Keratinocyte (primary cell): ENCODE measurements at regions not wholly inside any gene's neighbourhood (a gene's known extent, or its start where the extent isn't known, plus 50 kb on each side); places are given as distances from the start of the nearest gene placed in this dataset.

Experiments used
- CTCF ChIP-seq, 3 experiments: IDR thresholded peaks in 1 of 3; conservative IDR thresholded peaks in 1 of 3; optimal IDR thresholded peaks in 1 of 3; 2 replicates in 2 of 3; 3 replicates in 1 of 3; pipeline versions ENCODE3 to v1.5.1; 2011; ENCODE audit warnings: low read length in 3 of 3, mild to moderate bottlenecking in 3 of 3, moderate library complexity in 2 of 3, control low read depth in 1 of 3, inconsistent platforms in 1 of 3; ENCODE audit not compliant: insufficient read depth in 2 of 3; ENCODE audit errors: extremely low read depth in 1 of 3
- EZH2 ChIP-seq: IDR thresholded peaks from one replicate; pipeline ENCODE4 v1.6.1; 2012; ENCODE audit warnings: inconsistent platforms, mild to moderate bottlenecking, low read length, moderate library complexity

DNA sequence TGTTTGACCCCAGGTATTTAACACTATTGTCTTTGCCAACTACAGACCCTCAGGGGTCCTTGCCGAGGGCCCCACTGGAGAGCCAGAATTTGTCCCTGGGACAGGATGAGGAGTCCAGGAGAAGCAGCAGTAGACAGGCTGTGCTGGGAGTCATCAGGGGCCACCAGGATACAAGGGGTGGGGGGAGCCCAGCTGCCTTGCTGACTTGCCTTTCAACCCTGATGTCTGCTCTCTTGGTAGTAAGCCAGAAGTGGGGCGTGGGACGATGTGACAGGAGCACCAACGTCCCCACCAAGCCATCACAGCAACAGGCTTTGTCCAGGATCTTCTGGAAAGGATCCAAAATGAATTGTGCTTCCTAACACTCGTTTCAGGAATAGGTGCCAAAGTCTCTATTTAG lies 62.4 kb upstream of the CDCA7L start:
- TF ChIP-seq CTCF (optimal IDR thresholded peaks at IDR 0.05 in 1 of 3, IDR thresholded peaks at IDR 0.05 in 1 of 3, conservative IDR thresholded peaks at IDR 0.05 in 1 of 3; ENCODE audit: extremely low read depth in 1 of 3, insufficient read depth in 2 of 3, low read length in 3 of 3) (no peak), EZH2 (no peak)
